GM12878 (cell line): ENCODE measurements at regions not wholly inside any gene's neighbourhood (a gene's known extent, or its start where the extent isn't known, plus 50 kb on each side); places are given as distances from the start of the nearest gene placed in this dataset.

Experiments used
- ATAC-seq: fragments of 200-7000 bp; cut with Tn5 transposase; 3 replicates; pipeline ENCODE4 v1.9.1; 2020; ENCODE audit warnings: mild to moderate bottlenecking, moderate library complexity
- BruUV-seq: library from RNA; stranded (reverse); fragments of 400-500 nt; replicated peaks from 2 replicates; lab custom pipeline; 2021; lab: Mats Ljungman, UMichigan
- CTCF ChIA-PET: fragments of 300-600 bp; sonication (Branson Sonifier 250); formaldehyde crosslinking; extraction: SDS; loops from one replicate; lab custom pipeline; 2021; ENCODE audit warnings: inconsistent platforms; lab: Yijun Ruan, JAX
- POLR2A ChIA-PET: fragments of 350-600 bp; formaldehyde crosslinking; extraction: SDS; loops from one replicate; lab custom pipeline; 2021; ENCODE audit warnings: inconsistent platforms; lab: Charles Lee
- RAD21 ChIA-PET: fragments of 300-600 bp; sonication (Branson Sonifier 250); formaldehyde crosslinking; loops from one replicate; lab custom pipeline; 2023; ENCODE audit warnings: antibody characterized with exemption; ENCODE audit not compliant: unreplicated experiment; lab: Charles Lee
- SMC1A ChIA-PET: fragments of 300-600 bp; sonication (Branson Sonifier 250); formaldehyde crosslinking; loops from one replicate; lab custom pipeline; 2023; ENCODE audit not compliant: unreplicated experiment, uncharacterized antibody; lab: Charles Lee
- DNase-seq: peaks from one replicate; pipeline ENCODE4 v3.0.0-alpha.2; 2011; ENCODE audit warnings: low read depth, low spot score
- FAIRE-seq: peaks from 3 replicates; lab custom pipeline; 2011; peaks lifted over from hg19 to GRCh38; lab: Jason Lieb, UNC
- H2AFZ ChIP-seq: 2 replicates; pipeline ENCODE4 v1.6.0; 2011; ENCODE audit warnings: low read depth, low read length, control low read depth; ENCODE audit not compliant: control insufficient read depth
- H3K27ac ChIP-seq: 2 replicates; pipeline ENCODE4 v1.5.1; 2011; ENCODE audit warnings: control low read depth; ENCODE audit not compliant: control insufficient read depth, insufficient read depth
- H3K27me3 ChIP-seq, 2 experiments: replicated peaks in 1 of 2; 2 replicates each; pipeline versions ENCODE4 v1.6.0 to v1.6.1; 2011; ENCODE audit warnings: low read length in 1 of 2; ENCODE audit not compliant: control insufficient read depth in 2 of 2, insufficient read depth in 2 of 2
- H3K36me3 ChIP-seq, 2 experiments: 2 replicates each; pipeline ENCODE4 v1.5.1; 2011; ENCODE audit warnings: low read length in 1 of 2; ENCODE audit not compliant: control insufficient read depth in 2 of 2, insufficient read depth in 2 of 2
- H3K4me1 ChIP-seq: 2 replicates; pipeline ENCODE4 v1.6.1; 2011; ENCODE audit warnings: mild to moderate bottlenecking, low read length, moderate library complexity, mixed read lengths; ENCODE audit not compliant: control insufficient read depth, insufficient read depth
- H3K4me2 ChIP-seq: 2 replicates; pipeline ENCODE4 v1.6.0; 2011; ENCODE audit warnings: control low read depth; ENCODE audit not compliant: control insufficient read depth, insufficient read depth
- H3K4me3 ChIP-seq: fragments of 200-600 bp; sonication (generic); 2 replicates; pipeline ENCODE4 v1.5.1; 2016
- H3K79me2 ChIP-seq: 2 replicates; pipeline ENCODE4 v1.6.0; 2011; ENCODE audit warnings: low read length; ENCODE audit not compliant: control insufficient read depth, insufficient read depth
- H3K9ac ChIP-seq: 2 replicates; pipeline ENCODE4 v1.8.0; 2011; ENCODE audit warnings: low read length, control low read depth, mixed read lengths; ENCODE audit not compliant: control insufficient read depth, insufficient read depth
- H3K9me3 ChIP-seq: replicated peaks from 3 replicates; pipeline ENCODE4 v1.5.1; 2011; ENCODE audit warnings: mild to moderate bottlenecking, low read length; ENCODE audit not compliant: control insufficient read depth, insufficient read depth
- H4K20me1 ChIP-seq: 2 replicates; pipeline ENCODE4 v1.6.0; 2011; ENCODE audit not compliant: control insufficient read depth, insufficient read depth
- CBFB ChIP-seq: IDR thresholded peaks from 2 replicates; pipeline ENCODE4 v1.6.1; 2016; ENCODE audit warnings: antibody characterized with exemption, low read depth
- CHD4 ChIP-seq: fragments of 200-600 bp; sonication (generic); IDR thresholded peaks from 2 replicates; pipeline ENCODE4 v1.6.1; 2016; ENCODE audit warnings: mild to moderate bottlenecking
- EED ChIP-seq: sonication (generic); IDR thresholded peaks from 2 replicates; pipeline ENCODE4 v1.6.1; 2016; ENCODE audit warnings: antibody characterized with exemption, low read depth
- JUND ChIP-seq: IDR thresholded peaks from 2 replicates; pipeline ENCODE4 v1.6.1; 2012; ENCODE audit warnings: low read depth, mild to moderate bottlenecking, low read length, improper control_type of control experiment, moderate library complexity
- PAX5 ChIP-seq: IDR thresholded peaks from 2 replicates; pipeline ENCODE4 v1.6.1; 2011; ENCODE audit warnings: low read depth, low read length, borderline replicate concordance
- RAD21 ChIP-seq: IDR thresholded peaks from 2 replicates; pipeline ENCODE4 v1.6.1; 2011; ENCODE audit warnings: mild to moderate bottlenecking, low read depth, low read length, moderate library complexity; ENCODE audit not compliant: insufficient read depth
- RB1 ChIP-seq: fragments of 450-650 bp; formaldehyde crosslinking; IDR thresholded peaks from 2 replicates; pipeline ENCODE4 v1.6.1; 2017; ENCODE audit warnings: mild to moderate bottlenecking, borderline replicate concordance
- RUNX3 ChIP-seq: IDR thresholded peaks from 2 replicates; pipeline ENCODE4 v1.6.1; 2012; ENCODE audit warnings: low read length, inconsistent platforms
- WGBS: methylation state at CpG from one replicate; pipeline ENCODE4 v1.1.6; 2016; ENCODE audit warnings: low lambda C conversion rate; ENCODE audit not compliant: insufficient replicate concordance, insufficient coverage; ENCODE audit errors: missing lambda C conversion rate; 5-methylcytosine and 5-hydroxymethylcytosine counted together
- in situ Hi-C: fragments of 300-500 bp; cut with MboI; formaldehyde crosslinking; loops from 9 replicates; pipeline ENCODE4 v1.14.3; 2018; ENCODE audit warnings: mixed read lengths
- intact Hi-C: fragments of 100-400 bp; cut with micrococcal nuclease; formaldehyde crosslinking; loops from one replicate; pipeline ENCODE4 v1.14.2; 2022; ENCODE audit not compliant: unreplicated experiment
- TF ChIP-seq, protein P1 (sequence below): IDR thresholded peaks from 2 replicates; pipeline ENCODE4 v1.6.1; 2012; ENCODE audit warnings: low read depth, low read length, improper control_type of control experiment
- TF ChIP-seq, protein P2 (sequence below): fragments of 450-650 bp; IDR thresholded peaks from 2 replicates; pipeline ENCODE4 v1.6.1; 2017; ENCODE audit warnings: low read depth, mild to moderate bottlenecking, moderate library complexity

DNA sequence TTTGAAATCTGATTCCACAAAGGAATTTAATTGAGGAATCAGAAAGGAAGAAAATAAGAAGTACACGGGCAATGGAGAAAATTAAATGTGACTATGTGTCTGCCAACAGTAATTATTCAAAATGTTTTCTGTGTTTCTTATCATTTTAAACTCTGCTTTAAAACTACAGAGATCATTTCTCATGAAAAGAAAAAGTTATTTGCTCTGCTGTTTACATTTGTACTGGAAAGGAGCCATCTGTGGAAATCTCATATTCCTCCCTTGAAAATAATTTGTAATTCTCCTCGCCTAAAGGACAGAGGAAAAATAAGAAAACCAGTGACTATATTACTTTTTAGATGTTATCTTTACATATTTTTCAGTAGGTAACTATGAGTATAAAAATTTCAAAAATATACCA, 181.9 kb upstream of the MEIS1 start:
- POLR2A ChIA-PET, result no interaction called here
- intact Hi-C loops (no loop called here), in situ Hi-C loops (no loop called here)
- ATAC-seq, result no peak
- Histone ChIP-seq H3K79me2 (no peaks in the 10 kb centered on the region), H3K9ac (no peak overlapping the region), H3K4me1 (no peaks in the 10 kb centered on the region), H2AFZ (no peak overlapping the region), H3K9me3 (no peaks in the 10 kb centered on the region), H3K4me2 (no peak overlapping the region), H4K20me1 (no peaks in the 10 kb centered on the region), H3K4me3 (no peak overlapping the region), H3K27me3 (no peaks in the 10 kb centered on the region), H3K27ac (no peak overlapping the region), H3K36me3 (no peaks in the 10 kb centered on the region)
- SMC1A ChIA-PET, result no interaction called here
- RAD21 ChIA-PET, result no interaction called here
- WGBS, result 15% methylated on average over 2 of the region's 2 CpGs
- no peak for TF ChIP-seq RUNX3
- TF ChIP-seq JUND, result no peak
- TF ChIP-seq EED, result no peak
- TF ChIP-seq, protein P1, sequence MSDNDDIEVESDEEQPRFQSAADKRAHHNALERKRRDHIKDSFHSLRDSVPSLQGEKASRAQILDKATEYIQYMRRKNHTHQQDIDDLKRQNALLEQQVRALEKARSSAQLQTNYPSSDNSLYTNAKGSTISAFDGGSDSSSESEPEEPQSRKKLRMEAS, result no peak
- TF ChIP-seq CBFB, result no peak
- no peak for TF ChIP-seq PAX5
- TF ChIP-seq RAD21, result no peak
- no peak for TF ChIP-seq RB1
- TF ChIP-seq, protein P2, sequence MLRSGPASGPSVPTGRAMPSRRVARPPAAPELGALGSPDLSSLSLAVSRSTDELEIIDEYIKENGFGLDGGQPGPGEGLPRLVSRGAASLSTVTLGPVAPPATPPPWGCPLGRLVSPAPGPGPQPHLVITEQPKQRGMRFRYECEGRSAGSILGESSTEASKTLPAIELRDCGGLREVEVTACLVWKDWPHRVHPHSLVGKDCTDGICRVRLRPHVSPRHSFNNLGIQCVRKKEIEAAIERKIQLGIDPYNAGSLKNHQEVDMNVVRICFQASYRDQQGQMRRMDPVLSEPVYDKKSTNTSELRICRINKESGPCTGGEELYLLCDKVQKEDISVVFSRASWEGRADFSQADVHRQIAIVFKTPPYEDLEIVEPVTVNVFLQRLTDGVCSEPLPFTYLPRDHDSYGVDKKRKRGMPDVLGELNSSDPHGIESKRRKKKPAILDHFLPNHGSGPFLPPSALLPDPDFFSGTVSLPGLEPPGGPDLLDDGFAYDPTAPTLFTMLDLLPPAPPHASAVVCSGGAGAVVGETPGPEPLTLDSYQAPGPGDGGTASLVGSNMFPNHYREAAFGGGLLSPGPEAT, result no peak
- no peak for TF ChIP-seq CHD4
- no peak for FAIRE-seq
- CTCF ChIA-PET, result no interaction called here
- BruUV-seq, result no TSS peak
- DNase-seq, result no peak
